ENCODE measurements at regions not wholly inside any gene's neighbourhood (a gene's known extent, or its start where the extent isn't known, plus 50 kb on each side); places are given as distances from the start of the nearest gene placed in this dataset.

GRCh38 chr21:35156293-35157278, 107.5 kb upstream of the RUNX1 start:
- no peaks in the 10 kb centered on the region for H4K20me1 ChIP-seq (ENCODE audit: control insufficient read depth, insufficient read depth, insufficient read length)
- no CpG with 5 or more reads among the region's 4 CpGs for WGBS (ENCODE audit: extremely low coverage, insufficient read length, low lambda C conversion rate)
- H3K18ac ChIP-seq (ENCODE audit: insufficient read length, low read depth, low read length): no peak overlapping the region
- H2AK5ac ChIP-seq (ENCODE audit: insufficient read length, low read length): no peak overlapping the region
- no peak overlapping the region for H4K91ac ChIP-seq (ENCODE audit: insufficient read length, low read depth, low read length)
- H2AFZ ChIP-seq (ENCODE audit: low read length): no peak overlapping the region
- H3K79me1 ChIP-seq (ENCODE audit: insufficient read depth, low read depth, low read length, poor library complexity, severe bottlenecking): no peaks in the 10 kb centered on the region
- no peak overlapping the region for H4K5ac ChIP-seq (ENCODE audit: insufficient read length, low read depth, low read length)
- H3K14ac ChIP-seq (ENCODE audit: insufficient read depth, low read length): no peak overlapping the region
- Mint-ChIP-seq H3K9me3 (peaks cover 12 to 22% of the 10 kb centered on the region in 2 experiments), H3K27ac (no peak overlapping the region), H3K27me3 (ENCODE audit: low read depth) (no peaks in the 10 kb centered on the region; the same call in 1 of the 2 replicates), H3K36me3 (ENCODE audit: insufficient read depth in 1 of 3, low read depth in 3 of 3) (peaks cover 3 to 17% (median 4%) of the 10 kb centered on the region in 3 experiments; a peak in 6 of 7 replicates), H3K4me1 (no peaks in the 10 kb centered on the region), H3K4me3 (no peak overlapping the region)
- no peak overlapping the region for H3K27ac ChIP-seq (ENCODE audit: insufficient read length, low read depth, low read length)
- no peak overlapping the region for H3K23ac ChIP-seq (ENCODE audit: insufficient read length, low read depth, low read length)
- no peak overlapping the region for H3T11ph ChIP-seq (ENCODE audit: low read length)
- TF ChIP-seq CTCF (conservative IDR thresholded peaks at IDR 0.05): no peak
- no peak overlapping the region for H3K4ac ChIP-seq (ENCODE audit: low read depth, low read length)
- H2BK12ac ChIP-seq (ENCODE audit: insufficient read length, low read depth, low read length): no peak overlapping the region
- no peak overlapping the region for H4K8ac ChIP-seq (replicated peaks; ENCODE audit: insufficient read length, low read depth, low read length)
- H3K23me2 ChIP-seq (ENCODE audit: insufficient read length, low read depth, low read length, poor library complexity, severe bottlenecking): no peaks in the 10 kb centered on the region
- H3K4me1 ChIP-seq (ENCODE audit: insufficient read depth, low read length): no peaks in the 10 kb centered on the region
- no peak overlapping the region for H2BK5ac ChIP-seq (ENCODE audit: insufficient read length, low read length)
- H2BK15ac ChIP-seq (ENCODE audit: low read depth, low read length): no peak overlapping the region
- H3K79me2 ChIP-seq (ENCODE audit: insufficient read depth, low read length): no peaks in the 10 kb centered on the region
- H3K9ac ChIP-seq (ENCODE audit: extremely low read depth, insufficient read length, low read length): no peak overlapping the region
- H2BK120ac ChIP-seq (ENCODE audit: low read depth, low read length, poor library complexity, severe bottlenecking): no peak overlapping the region
- no peak for DNase-seq
- no peak overlapping the region for H2BK20ac ChIP-seq (ENCODE audit: low read depth, low read length, poor library complexity, severe bottlenecking)
- H3K27me3 ChIP-seq (ENCODE audit: insufficient read depth, low read length): no peaks in the 10 kb centered on the region
- no peak overlapping the region for H3K4me2 ChIP-seq (ENCODE audit: insufficient read depth, insufficient read length, low read length)
- no peak overlapping the region for H3K56ac ChIP-seq (ENCODE audit: insufficient read length, low read depth, low read length)
- no peaks in the 10 kb centered on the region for H3K9me3 ChIP-seq (ENCODE audit: control insufficient read depth, low read depth, low read length)

Measured in H9 (cell line).